ENCODE measurements at regions not wholly inside any gene's neighbourhood (a gene's known extent, or its start where the extent isn't known, plus 50 kb on each side); places are given as distances from the start of the nearest gene placed in this dataset.

DNA sequence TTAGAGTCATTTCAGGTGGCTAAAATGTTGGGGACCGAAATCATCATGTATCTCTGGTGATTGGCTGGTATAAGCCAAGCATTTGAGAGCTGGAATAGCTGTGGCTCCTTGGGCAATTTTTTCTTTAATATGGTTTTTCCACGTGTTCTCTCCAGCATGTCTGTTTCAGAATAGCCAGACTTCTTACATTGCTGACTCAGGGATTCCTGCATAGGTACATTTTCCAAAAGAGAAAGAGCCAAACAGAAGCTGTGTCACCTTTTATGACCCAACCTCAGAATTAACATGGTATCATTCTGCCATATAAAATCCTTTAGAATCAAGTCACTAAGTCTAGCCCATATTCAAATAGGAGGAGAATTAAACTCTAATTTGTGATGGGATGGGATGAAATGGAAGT lies 74.8 kb upstream of the TSLP start:
- TF ChIP-seq, protein P1, sequence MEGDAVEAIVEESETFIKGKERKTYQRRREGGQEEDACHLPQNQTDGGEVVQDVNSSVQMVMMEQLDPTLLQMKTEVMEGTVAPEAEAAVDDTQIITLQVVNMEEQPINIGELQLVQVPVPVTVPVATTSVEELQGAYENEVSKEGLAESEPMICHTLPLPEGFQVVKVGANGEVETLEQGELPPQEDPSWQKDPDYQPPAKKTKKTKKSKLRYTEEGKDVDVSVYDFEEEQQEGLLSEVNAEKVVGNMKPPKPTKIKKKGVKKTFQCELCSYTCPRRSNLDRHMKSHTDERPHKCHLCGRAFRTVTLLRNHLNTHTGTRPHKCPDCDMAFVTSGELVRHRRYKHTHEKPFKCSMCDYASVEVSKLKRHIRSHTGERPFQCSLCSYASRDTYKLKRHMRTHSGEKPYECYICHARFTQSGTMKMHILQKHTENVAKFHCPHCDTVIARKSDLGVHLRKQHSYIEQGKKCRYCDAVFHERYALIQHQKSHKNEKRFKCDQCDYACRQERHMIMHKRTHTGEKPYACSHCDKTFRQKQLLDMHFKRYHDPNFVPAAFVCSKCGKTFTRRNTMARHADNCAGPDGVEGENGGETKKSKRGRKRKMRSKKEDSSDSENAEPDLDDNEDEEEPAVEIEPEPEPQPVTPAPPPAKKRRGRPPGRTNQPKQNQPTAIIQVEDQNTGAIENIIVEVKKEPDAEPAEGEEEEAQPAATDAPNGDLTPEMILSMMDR (conservative IDR thresholded peaks at IDR 0.05; ENCODE audit: low read depth, low read length): no peak
- no peak for DNase-seq (ENCODE audit: low read depth)
- no peak overlapping the region for H3K4me3 ChIP-seq (ENCODE audit: low read depth, low read length)

DNA sequence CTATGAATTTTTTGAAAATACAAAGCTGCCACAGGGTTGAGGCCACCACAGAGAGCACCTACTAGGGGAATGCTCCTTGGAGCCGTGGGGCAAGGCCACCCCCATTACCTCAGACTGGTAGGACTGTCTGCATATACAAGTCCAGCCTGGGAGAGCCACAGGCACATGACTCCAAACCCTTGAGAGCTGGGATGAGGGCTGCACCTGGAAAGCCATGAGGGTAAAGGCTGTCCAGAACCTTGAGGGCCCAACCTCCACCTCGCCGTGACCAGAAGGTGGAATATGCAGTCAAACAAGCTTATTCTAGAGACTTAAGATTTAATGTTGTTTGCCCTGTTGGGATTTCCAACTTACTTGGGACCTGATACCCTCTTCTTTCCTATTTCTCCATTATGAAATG lies 69.5 kb upstream of the TSLP start:
- TF ChIP-seq, protein P1 (conservative IDR thresholded peaks at IDR 0.05; ENCODE audit: low read depth, low read length): no peak
- no peak for DNase-seq (ENCODE audit: low read depth)
- no peak overlapping the region for H3K4me3 ChIP-seq (ENCODE audit: low read depth, low read length)

DNA sequence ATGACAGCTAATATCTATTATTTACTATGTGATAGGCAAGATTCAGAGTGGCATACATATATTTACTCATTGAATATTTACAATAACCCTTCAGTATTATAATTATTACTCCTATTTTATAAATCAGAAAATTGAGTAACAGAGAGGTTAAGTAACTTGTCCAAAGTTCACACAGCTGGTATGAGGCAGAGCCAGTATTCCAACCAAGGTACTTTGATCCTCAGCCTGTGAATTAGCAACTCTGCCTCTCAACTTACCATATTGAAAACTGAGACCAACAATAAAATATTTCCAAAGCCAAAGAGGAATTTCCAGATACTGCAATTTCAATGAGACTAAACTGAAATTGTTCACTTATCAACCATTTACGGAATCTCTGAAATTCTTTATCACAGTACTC lies 67.9 kb upstream of the TSLP start:
- H3K4me3 ChIP-seq (ENCODE audit: low read depth, low read length): no peak overlapping the region
- TF ChIP-seq, protein P1 (conservative IDR thresholded peaks at IDR 0.05; ENCODE audit: low read depth, low read length): no peak
- no peak for DNase-seq (ENCODE audit: low read depth)

DNA sequence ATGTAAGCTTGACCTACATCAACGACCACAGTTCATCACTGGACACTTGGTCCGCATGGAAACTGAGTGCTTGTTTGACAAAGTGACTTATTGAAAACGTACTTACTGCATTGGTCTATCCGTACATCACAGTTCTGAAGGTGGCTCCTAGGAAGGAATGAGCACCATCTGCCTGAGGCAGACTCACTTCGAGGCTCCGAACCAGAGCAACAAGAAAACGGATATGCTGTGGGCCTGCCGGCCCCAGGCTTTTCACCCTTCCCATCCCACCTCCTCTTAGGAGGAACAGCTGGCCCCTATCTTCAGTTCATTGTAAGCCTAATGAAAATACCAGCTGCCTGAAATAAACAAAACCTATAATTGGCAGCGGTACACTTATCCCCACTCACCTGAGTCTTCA lies 67.2 kb upstream of the TSLP start:
- DNase-seq (ENCODE audit: low read depth): no peak
- no peak overlapping the region for H3K4me3 ChIP-seq (ENCODE audit: low read depth, low read length)
- TF ChIP-seq, protein P1 (conservative IDR thresholded peaks at IDR 0.05; ENCODE audit: low read depth, low read length): no peak

DNA sequence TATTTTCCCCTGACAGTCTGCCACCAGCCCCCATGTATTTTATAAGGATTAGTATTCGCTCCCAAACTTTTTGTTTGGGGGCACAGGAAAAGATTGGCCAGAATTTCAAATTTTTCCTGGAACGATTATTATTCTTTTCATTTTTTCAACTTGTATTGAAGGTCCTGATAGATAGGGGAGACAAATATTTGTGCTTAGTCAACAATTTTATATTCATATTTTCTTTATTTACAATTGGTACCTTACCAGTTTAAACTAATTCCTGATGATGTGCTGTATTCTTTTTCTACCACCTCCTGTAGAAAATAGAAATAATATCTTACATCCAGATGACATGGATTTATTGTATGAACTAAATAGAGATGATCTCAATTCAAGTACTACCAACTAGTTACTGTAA lies 60.7 kb upstream of the TSLP start:
- no peak overlapping the region for H3K4me3 ChIP-seq (ENCODE audit: low read depth, low read length)
- no peak for DNase-seq (ENCODE audit: low read depth)
- TF ChIP-seq, protein P1 (conservative IDR thresholded peaks at IDR 0.05; ENCODE audit: low read depth, low read length): no peak

DNA sequence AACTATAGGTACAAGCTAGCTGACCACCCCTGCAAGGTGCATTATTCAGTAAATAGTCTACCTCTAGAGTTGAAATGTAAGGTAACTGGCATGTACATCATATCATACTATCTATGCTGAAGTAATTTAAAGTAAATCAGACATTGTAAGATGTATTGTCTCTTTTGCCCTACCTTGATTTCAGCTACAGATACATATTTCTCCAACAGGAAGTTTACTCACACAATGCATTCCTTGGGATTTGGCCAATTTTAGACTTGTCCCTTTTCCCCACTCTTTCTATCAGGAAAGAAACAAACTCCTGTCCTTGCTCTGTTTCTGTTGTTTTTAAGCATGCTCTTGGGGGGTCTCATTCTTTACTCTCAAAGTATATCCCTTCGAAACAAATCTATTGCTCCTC lies 58.5 kb upstream of the TSLP start:
- no peak overlapping the region for H3K4me3 ChIP-seq (ENCODE audit: low read depth, low read length)
- DNase-seq (ENCODE audit: low read depth): no peak
- TF ChIP-seq, protein P1 (conservative IDR thresholded peaks at IDR 0.05; ENCODE audit: low read depth, low read length): no peak

DNA sequence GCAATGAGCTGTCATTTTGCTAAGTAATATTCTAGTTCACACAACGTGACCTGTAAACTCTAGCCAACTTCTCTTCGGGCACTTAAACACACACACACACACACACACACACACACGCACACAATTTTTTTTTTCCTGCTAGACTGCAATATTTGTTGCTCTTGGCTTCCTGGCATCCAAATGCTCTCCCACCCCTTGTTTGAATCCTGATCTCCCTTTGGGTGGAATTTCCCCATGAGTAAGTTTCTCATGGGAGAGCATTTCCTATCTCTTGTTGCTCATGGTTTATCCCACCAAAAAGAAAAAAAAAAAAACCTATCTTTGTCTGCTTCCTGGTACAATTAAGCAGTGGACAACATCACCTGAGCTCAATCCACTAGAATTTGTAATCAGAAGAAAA lies 54.7 kb upstream of the TSLP start:
- no peak for DNase-seq (ENCODE audit: low read depth)
- no peak overlapping the region for H3K4me3 ChIP-seq (ENCODE audit: low read depth, low read length)
- TF ChIP-seq, protein P1 (conservative IDR thresholded peaks at IDR 0.05; ENCODE audit: low read depth, low read length): no peak

Data from epithelial cell of proximal tubule (primary cell).